ENCODE measurements at regions not wholly inside any gene's neighbourhood (a gene's known extent, or its start where the extent isn't known, plus 50 kb on each side); places are given as distances from the start of the nearest gene placed in this dataset.

GRCh38 chr12:90023207-90023900 is 314.7 kb upstream of the ATP2B1 start:
- Mint-ChIP-seq H3K36me3 (ENCODE audit: low read depth) (no peaks in the 10 kb centered on the region), H3K9me3 (no peaks in the 10 kb centered on the region), H3K4me3 (no peak overlapping the region), H3K27me3 (ENCODE audit: low read depth) (no peaks in the 10 kb centered on the region), H3K27ac (ENCODE audit: unreplicated experiment) (no peak overlapping the region), H3K4me1 (no peaks in the 10 kb centered on the region)
- no peak for DNase-seq (ENCODE audit: low read depth, low spot score)
- TF ChIP-seq CTCF (conservative IDR thresholded peaks at IDR 0.05), result no peak

- Mint-ChIP-seq H3K4me3 (no peak overlapping the region), H3K36me3 (ENCODE audit: low read depth) (no peaks in the 10 kb centered on the region), H3K27ac (ENCODE audit: unreplicated experiment) (no peak overlapping the region), H3K4me1 (no peaks in the 10 kb centered on the region), H3K27me3 (ENCODE audit: low read depth) (no peaks in the 10 kb centered on the region), H3K9me3 (no peaks in the 10 kb centered on the region)
- DNase-seq (ENCODE audit: low read depth, low spot score), result no peak
- TF ChIP-seq CTCF (conservative IDR thresholded peaks at IDR 0.05), result no peak
Observed at GRCh38 chr12:90021795-90022440, 313.3 kb upstream of the ATP2B1 start.

GRCh38 chr12:90020881-90021280 is 312.2 kb upstream of the ATP2B1 start:
- Mint-ChIP-seq H3K36me3 (ENCODE audit: low read depth) (no peaks in the 10 kb centered on the region), H3K27ac (ENCODE audit: unreplicated experiment) (no peak overlapping the region), H3K27me3 (ENCODE audit: low read depth) (no peaks in the 10 kb centered on the region), H3K4me1 (no peaks in the 10 kb centered on the region), H3K4me3 (no peak overlapping the region), H3K9me3 (no peaks in the 10 kb centered on the region)
- DNase-seq (ENCODE audit: low read depth, low spot score), result no peak
- no peak for TF ChIP-seq CTCF (conservative IDR thresholded peaks at IDR 0.05)

GRCh38 chr12:90020436-90020835 is 311.8 kb upstream of the ATP2B1 start:
- Mint-ChIP-seq H3K36me3 (ENCODE audit: low read depth) (no peaks in the 10 kb centered on the region), H3K4me3 (no peak overlapping the region), H3K27me3 (ENCODE audit: low read depth) (no peaks in the 10 kb centered on the region), H3K9me3 (no peaks in the 10 kb centered on the region), H3K27ac (ENCODE audit: unreplicated experiment) (no peak overlapping the region), H3K4me1 (no peaks in the 10 kb centered on the region)
- DNase-seq (ENCODE audit: low read depth, low spot score), result no peak
- TF ChIP-seq CTCF (conservative IDR thresholded peaks at IDR 0.05), result no peak

GRCh38 chr12:90020014-90020413 is 311.4 kb upstream of the ATP2B1 start:
- no peak overlapping the region for H3K27ac Mint-ChIP-seq (ENCODE audit: unreplicated experiment)
- H3K27me3 Mint-ChIP-seq (ENCODE audit: low read depth), result no peaks in the 10 kb centered on the region
- H3K4me3 Mint-ChIP-seq, result no peak overlapping the region
- DNase-seq (ENCODE audit: low read depth, low spot score), result no peak
- TF ChIP-seq CTCF (conservative IDR thresholded peaks at IDR 0.05), result no peak
- H3K36me3 Mint-ChIP-seq (ENCODE audit: low read depth), result no peaks in the 10 kb centered on the region
- H3K4me1 Mint-ChIP-seq, result no peaks in the 10 kb centered on the region
- H3K9me3 Mint-ChIP-seq, result no peaks in the 10 kb centered on the region
